GM12872 (cell line): ENCODE measurements at regions not wholly inside any gene's neighbourhood (a gene's known extent, or its start where the extent isn't known, plus 50 kb on each side); places are given as distances from the start of the nearest gene placed in this dataset.

ENCODE experiments used
- CTCF ChIP-seq: IDR thresholded peaks from 3 replicates; pipeline ENCODE4 v1.5.1; 2011; ENCODE audit warnings: low read depth, mild to moderate bottlenecking, low read length, moderate library complexity; ENCODE audit not compliant: insufficient read depth

- no peak for TF ChIP-seq CTCF
These were observed 90.1 kb downstream of the CAVIN4 start for GRCh38 chr9:100668024-100668423.

- TF ChIP-seq CTCF, result no peak
These were observed 92.1 kb downstream of the CAVIN4 start for GRCh38 chr9:100669968-100670367.

DNA sequence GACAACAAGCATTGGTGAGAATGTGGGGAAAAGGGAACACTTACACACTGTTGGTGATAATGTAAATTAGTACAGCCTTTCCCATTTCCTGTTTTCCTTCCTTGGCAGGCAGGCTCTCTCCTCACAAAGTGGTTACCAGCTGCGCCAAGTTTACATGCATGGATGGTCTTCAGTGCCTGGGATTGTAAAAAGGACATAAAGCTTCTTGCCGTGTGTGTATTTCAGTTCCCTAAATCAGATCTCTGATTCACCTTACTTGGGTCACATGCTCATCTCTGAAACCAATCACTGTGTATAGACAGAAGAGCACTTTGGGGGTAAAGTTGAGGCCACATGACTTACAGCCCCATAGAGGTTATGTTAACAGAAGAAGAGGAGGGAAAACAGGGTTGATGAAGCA is 92.8 kb downstream of the CAVIN4 start:
- no peak for TF ChIP-seq CTCF

- TF ChIP-seq CTCF, result no peak
These were observed 94.0 kb downstream of the CAVIN4 start for GRCh38 chr9:100671898-100672297.

GRCh38 chr9:100673249-100673648 is 95.4 kb downstream of the CAVIN4 start:
- TF ChIP-seq CTCF, result no peak

GRCh38 chr9:100674419-100675122 is 96.7 kb downstream of the CAVIN4 start:
- TF ChIP-seq CTCF, result no peak

- TF ChIP-seq CTCF, result no peak
These were observed 102.0 kb downstream of the CAVIN4 start for GRCh38 chr9:100679834-100680233.
